SK-N-MC (cell line): ENCODE measurements at regions not wholly inside any gene's neighbourhood (a gene's known extent, or its start where the extent isn't known, plus 50 kb on each side); places are given as distances from the start of the nearest gene placed in this dataset.

Experiments
- DNase-seq: peaks from one replicate; pipeline ENCODE4 v3.0.0-alpha.2; 2011; ENCODE audit warnings: low read depth, low spot score
- H3K27ac ChIP-seq: fragments of 200-600 bp; sonication (generic); 2 replicates; pipeline ENCODE4 v1.5.1; 2016; ENCODE audit warnings: mixed run types
- H3K36me3 ChIP-seq: fragments of 200-600 bp; sonication (generic); 2 replicates; pipeline ENCODE4 v1.6.1; 2017; ENCODE audit warnings: antibody characterized with exemption, low read length, mixed read lengths; ENCODE audit not compliant: insufficient read depth
- H3K4me3 ChIP-seq: fragments of 200-600 bp; sonication (generic); 2 replicates; pipeline ENCODE4 v1.5.1; 2016
- H3K9ac ChIP-seq: fragments of 200-600 bp; sonication (generic); 2 replicates; pipeline ENCODE4 v1.8.0; 2017; ENCODE audit warnings: mixed run types, mixed read lengths; ENCODE audit not compliant: insufficient read length
- H3K9me3 ChIP-seq: fragments of 200-600 bp; sonication (generic); 2 replicates; pipeline ENCODE4 v1.6.1; 2017; ENCODE audit warnings: low read depth, mild to moderate bottlenecking, antibody characterized with exemption, low read length, moderate library complexity, mixed read lengths
- EZH2 ChIP-seq: fragments of 200-600 bp; sonication (generic); IDR thresholded peaks from one replicate; pipeline ENCODE4 v1.6.1; 2017; ENCODE audit warnings: antibody characterized with exemption
- FOXP2 ChIP-seq: optimal IDR thresholded peaks from 2 replicates; pipeline ENCODE3; 2011; ENCODE audit warnings: mild to moderate bottlenecking, moderate library complexity; ENCODE audit not compliant: insufficient read depth; ENCODE audit errors: extremely low read length, control extremely low read depth
- POLR2AphosphoS5 ChIP-seq: IDR thresholded peaks from 2 replicates; pipeline ENCODE4 v1.6.1; 2012; ENCODE audit warnings: mild to moderate bottlenecking, low read depth, low read length, borderline replicate concordance

DNA sequence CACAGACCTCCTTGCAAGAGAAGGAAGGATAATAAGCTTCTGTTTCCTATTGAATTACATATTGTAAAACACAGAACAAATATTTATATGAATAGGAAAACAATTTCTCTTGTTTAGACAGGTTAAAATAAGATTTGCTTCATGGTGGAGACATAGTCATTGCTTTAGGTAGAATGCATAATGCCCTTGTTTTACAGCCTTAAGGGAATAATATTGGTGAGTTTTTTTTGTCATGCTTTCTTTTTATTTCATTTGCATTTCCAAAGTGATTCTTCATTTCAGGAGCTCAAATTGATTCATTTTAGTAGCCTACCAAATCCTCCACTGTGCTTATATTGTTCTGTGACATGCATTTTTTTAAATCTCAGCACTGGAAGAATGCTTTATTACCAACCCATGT lies 690.7 kb downstream of the OLFM4 start:
- no peak for DNase-seq
- Histone ChIP-seq H3K36me3 (no peaks in the 10 kb centered on the region), H3K27ac (no peak overlapping the region), H3K4me3 (no peak overlapping the region), H3K9me3 (peaks cover 8% of the 10 kb centered on the region; the same call in 1 of the 2 replicates), H3K9ac (no peak overlapping the region)
- TF ChIP-seq FOXP2 (no peak), EZH2 (no peak), POLR2AphosphoS5 (no peak)

DNA sequence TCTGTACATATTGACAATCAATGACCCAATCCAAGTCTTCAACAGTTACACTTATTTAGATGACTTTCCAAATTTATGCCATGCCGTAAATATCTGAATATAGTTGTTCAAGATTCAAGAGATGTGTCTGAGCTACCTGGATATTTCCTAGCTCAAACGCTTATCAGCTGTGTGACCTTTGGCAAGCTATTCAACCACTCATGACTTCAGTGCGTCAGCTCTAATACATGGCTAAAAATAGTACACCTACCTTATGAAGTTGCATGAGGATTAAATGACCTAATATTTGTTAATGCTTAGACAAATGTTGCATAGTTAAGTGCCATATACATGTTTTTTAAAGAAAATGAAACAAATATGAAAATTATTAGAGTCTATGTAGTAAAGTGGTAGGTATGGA lies 704.1 kb downstream of the OLFM4 start:
- TF ChIP-seq POLR2AphosphoS5 (no peak), FOXP2 (no peak), EZH2 (no peak)
- H3K36me3 ChIP-seq, result no peaks in the 10 kb centered on the region
- no peak overlapping the region for H3K9ac ChIP-seq
- no peaks in the 10 kb centered on the region for H3K9me3 ChIP-seq
- DNase-seq, result no peak
- H3K27ac ChIP-seq, result no peak overlapping the region
- H3K4me3 ChIP-seq, result no peak overlapping the region

DNA sequence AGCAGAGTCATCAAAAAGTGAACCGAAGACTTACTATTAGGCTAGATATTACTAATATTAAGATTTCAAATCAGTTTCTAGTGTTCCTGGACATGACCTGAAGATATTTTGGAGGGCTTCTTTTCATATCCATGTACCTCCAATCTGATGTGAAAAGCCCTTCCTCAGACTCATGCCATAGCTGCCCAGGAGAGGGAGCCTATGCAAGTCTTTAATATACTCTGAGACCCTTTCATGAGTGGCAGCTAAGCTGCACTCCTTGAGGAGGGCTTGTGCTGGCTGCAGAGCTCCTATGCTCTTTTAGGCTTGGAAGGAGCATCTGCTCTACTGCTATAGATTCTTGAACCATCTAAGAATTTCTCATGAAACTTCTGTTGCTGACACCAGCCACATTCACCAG lies 715.3 kb downstream of the OLFM4 start:
- no peak overlapping the region for H3K27ac ChIP-seq

DNA sequence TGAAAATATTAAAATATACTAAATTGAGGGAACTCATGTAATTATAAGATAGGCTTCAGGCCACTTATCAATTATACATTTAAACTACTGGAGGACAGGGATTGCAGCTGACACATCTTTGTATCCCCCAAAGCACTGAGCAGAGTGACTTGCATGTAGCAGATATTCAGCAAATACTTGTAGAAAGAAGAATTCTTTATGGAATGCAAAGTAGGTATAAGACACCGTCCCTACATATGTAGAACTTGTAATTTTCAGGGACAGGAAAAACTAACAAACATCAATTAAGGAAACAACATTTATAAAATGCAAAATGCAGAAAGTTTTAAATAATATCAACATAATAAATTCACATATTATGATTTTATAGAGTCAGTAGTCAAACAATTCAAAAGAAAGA lies 719.2 kb downstream of the OLFM4 start:
- TF ChIP-seq EZH2 (no peak), FOXP2 (no peak), POLR2AphosphoS5 (no peak)
- Histone ChIP-seq H3K9me3 (no peaks in the 10 kb centered on the region), H3K4me3 (no peak overlapping the region), H3K36me3 (no peaks in the 10 kb centered on the region), H3K9ac (no peak overlapping the region), H3K27ac (no peak overlapping the region)
- DNase-seq, result no peak

More for the DNA sequence above, 715.3 kb downstream of the OLFM4 start:
- H3K4me3 ChIP-seq, result no peak overlapping the region
- H3K9ac ChIP-seq, result no peak overlapping the region
- DNase-seq, result no peak
- TF ChIP-seq POLR2AphosphoS5, result no peak
- no peak for TF ChIP-seq EZH2
- TF ChIP-seq FOXP2, result no peak
- H3K36me3 ChIP-seq, result no peaks in the 10 kb centered on the region
- no peaks in the 10 kb centered on the region for H3K9me3 ChIP-seq

DNA sequence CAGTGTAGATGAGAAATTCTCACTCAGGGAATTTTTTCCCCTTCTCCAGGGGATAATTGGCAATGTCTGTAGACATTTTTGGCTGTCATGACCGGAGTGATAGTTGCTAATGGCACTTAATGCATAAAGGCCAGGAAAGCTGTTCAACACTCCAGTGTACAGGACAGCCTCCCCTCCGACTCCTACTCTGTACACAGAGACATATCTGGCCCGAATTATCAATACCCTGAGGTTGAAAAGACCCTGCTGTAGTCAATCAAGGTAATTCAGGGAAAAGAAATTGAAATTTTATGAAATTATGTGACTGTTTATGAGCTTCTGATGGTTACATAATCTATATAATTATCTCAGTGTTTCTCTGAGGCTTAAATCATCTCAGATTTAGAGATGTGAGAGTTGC lies 720.7 kb downstream of the OLFM4 start:
- TF ChIP-seq POLR2AphosphoS5 (no peak), FOXP2 (no peak)
- Histone ChIP-seq H3K4me3 (no peak overlapping the region), H3K9ac (no peak overlapping the region), H3K27ac (no peak overlapping the region), H3K9me3 (no peaks in the 10 kb centered on the region), H3K36me3 (no peaks in the 10 kb centered on the region)
- no peak for DNase-seq

DNA sequence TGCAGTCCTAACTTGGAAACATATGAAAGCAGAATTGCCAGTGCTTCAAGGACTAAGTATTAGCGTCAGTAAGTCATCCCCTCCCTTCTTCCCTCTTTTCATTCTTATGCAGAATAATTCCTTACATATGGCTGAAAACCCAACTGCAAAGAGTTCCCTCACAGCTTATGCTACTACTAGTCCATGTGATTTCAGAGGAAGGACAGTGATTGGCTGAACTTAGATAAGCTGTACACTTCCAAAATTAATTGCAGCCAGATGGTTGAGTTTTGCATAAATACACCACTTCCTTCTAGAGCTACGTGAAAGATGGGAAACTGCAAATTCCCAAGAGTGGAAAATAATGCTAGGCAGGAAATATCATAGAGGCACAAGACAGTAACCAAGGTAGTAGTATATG lies 730.4 kb downstream of the OLFM4 start:
- Histone ChIP-seq H3K9me3 (no peaks in the 10 kb centered on the region), H3K27ac (peak overlapping the region; percentile 67; the same call in 1 of the 2 replicates)

DNA sequence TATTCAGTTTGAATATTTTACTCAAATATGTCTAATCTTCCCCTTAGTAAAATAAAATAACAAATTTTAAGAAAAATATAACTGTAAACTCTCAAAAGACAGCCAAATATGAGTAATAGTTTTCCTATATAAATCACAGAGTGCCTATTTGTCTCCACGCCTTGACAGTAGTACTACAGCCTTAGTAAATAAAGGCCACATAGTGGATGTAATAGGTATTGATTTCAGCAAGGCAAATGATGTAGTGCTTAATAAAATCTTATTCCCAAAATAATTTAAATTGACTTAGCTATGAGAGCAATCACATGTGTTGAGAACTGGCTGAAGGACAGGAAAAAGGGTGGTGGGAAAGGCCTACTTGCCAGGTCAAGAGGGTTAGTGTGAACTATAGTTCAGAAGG lies 747.2 kb downstream of the OLFM4 start:
- no peak for TF ChIP-seq EZH2
- TF ChIP-seq FOXP2, result no peak
- no peak for TF ChIP-seq POLR2AphosphoS5
- no peak for DNase-seq
- Histone ChIP-seq H3K4me3 (no peak overlapping the region), H3K27ac (no peak overlapping the region), H3K9ac (no peak overlapping the region), H3K36me3 (no peaks in the 10 kb centered on the region), H3K9me3 (no peaks in the 10 kb centered on the region)

More for the DNA sequence above, 730.4 kb downstream of the OLFM4 start:
- peak overlapping the region; percentile 15; the same call in 1 of the 2 replicates for H3K4me3 ChIP-seq
- TF ChIP-seq EZH2, result no peak
- no peak for TF ChIP-seq FOXP2
- TF ChIP-seq POLR2AphosphoS5, result no peak
- no peaks in the 10 kb centered on the region for H3K36me3 ChIP-seq
- DNase-seq, result peak; percentile 89
- H3K9ac ChIP-seq, result no peak overlapping the region

DNA sequence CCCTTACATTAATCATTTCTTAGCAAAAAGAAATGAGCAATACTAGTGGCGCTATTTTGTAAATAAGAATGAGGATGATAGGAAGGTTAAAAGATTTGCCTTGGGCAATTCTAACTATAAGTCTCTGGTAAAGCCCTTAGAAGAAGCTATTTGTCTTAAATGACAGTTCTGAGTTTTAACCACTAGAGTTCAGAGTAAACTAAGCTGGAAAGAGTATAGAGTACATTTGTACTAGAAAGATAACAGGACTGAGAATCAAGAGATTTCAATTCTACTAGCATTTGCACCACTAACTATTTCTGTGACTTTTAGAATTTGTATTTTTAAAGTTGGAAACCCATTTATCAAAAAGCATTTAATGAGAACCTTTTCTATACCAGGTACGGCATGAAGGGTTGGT lies 750.3 kb downstream of the OLFM4 start:
- Histone ChIP-seq H3K27ac (no peak overlapping the region), H3K9me3 (no peaks in the 10 kb centered on the region), H3K36me3 (no peaks in the 10 kb centered on the region), H3K4me3 (no peak overlapping the region), H3K9ac (no peak overlapping the region)
- no peak for TF ChIP-seq POLR2AphosphoS5
- TF ChIP-seq FOXP2, result no peak
- TF ChIP-seq EZH2, result no peak
- DNase-seq, result no peak

DNA sequence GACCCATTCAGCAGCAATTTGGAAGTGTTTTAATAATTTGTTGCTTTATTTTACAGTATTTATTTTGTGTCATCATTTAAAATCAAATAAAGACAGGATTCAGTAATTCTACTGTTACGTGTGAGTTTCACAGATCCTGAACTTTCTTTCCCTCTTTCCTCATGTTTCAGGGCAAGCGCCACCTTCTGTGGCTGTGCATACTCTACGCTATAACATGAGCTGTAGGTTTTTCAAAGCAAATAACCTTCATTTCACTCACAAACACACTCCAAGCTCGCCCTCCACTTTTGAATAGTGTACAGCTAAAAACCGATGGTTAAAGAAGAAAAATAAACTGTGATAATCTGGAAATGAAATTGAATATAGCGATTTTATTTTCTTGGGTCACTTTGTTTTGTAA lies 753.3 kb downstream of the OLFM4 start:
- H3K9ac ChIP-seq, result no peak overlapping the region
- no peak for DNase-seq
- no peaks in the 10 kb centered on the region for H3K36me3 ChIP-seq
- no peaks in the 10 kb centered on the region for H3K9me3 ChIP-seq
- TF ChIP-seq POLR2AphosphoS5, result no peak
- TF ChIP-seq EZH2, result no peak
- no peak for TF ChIP-seq FOXP2
- H3K27ac ChIP-seq, result no peak overlapping the region
- no peak overlapping the region for H3K4me3 ChIP-seq
